Mesenchymal stem cell (in vitro differentiated cells and primary cell): ENCODE measurements at regions not wholly inside any gene's neighbourhood (a gene's known extent, or its start where the extent isn't known, plus 50 kb on each side); places are given as distances from the start of the nearest gene placed in this dataset.

Experiments
- DNase-seq: peaks from one replicate; pipeline ENCODE4 v3.0.0-alpha.2; 2013
- H2AFZ ChIP-seq: one replicate; pipeline ENCODE4 v1.6.1; 2013; ENCODE audit warnings: low read depth, mild to moderate bottlenecking, control low read depth, inconsistent platforms, low read length, moderate library complexity
- H2AK5ac ChIP-seq: 2 replicates; pipeline ENCODE4 v1.6.1; 2013; ENCODE audit warnings: low read length, moderate library complexity, mild to moderate bottlenecking, inconsistent platforms; ENCODE audit not compliant: severe bottlenecking
- H2BK120ac ChIP-seq: one replicate; pipeline ENCODE4 v1.6.1; 2013; ENCODE audit warnings: low read depth, mild to moderate bottlenecking, inconsistent platforms, low read length, moderate library complexity
- H2BK12ac ChIP-seq, 2 experiments: one replicate each; pipeline ENCODE4 v1.6.1; 2013; ENCODE audit warnings: inconsistent platforms in 2 of 2, low read length in 2 of 2, mild to moderate bottlenecking in 2 of 2, moderate library complexity in 2 of 2, control low read depth in 1 of 2
- H2BK15ac ChIP-seq: one replicate; pipeline ENCODE4 v1.6.1; 2013; ENCODE audit warnings: mild to moderate bottlenecking, low read depth, inconsistent platforms; ENCODE audit not compliant: poor library complexity, severe bottlenecking
- H2BK5ac ChIP-seq: 2 replicates; pipeline ENCODE4 v1.6.1; 2013; ENCODE audit warnings: low read depth, mild to moderate bottlenecking, low read length, control low read depth, inconsistent platforms; ENCODE audit not compliant: poor library complexity, severe bottlenecking
- H3K14ac ChIP-seq, 2 experiments: one replicate each; pipeline ENCODE4 v1.6.1; 2013; ENCODE audit warnings: inconsistent platforms in 2 of 2, low read length in 2 of 2, control low read depth in 1 of 2, mild to moderate bottlenecking in 1 of 2, moderate library complexity in 1 of 2
- H3K18ac ChIP-seq, 2 experiments: one replicate each; pipeline ENCODE4 v1.6.1; 2013; ENCODE audit warnings: inconsistent platforms in 2 of 2, low read length in 2 of 2, control low read depth in 1 of 2, low read depth in 1 of 2, mild to moderate bottlenecking in 1 of 2
- H3K23ac ChIP-seq, 2 experiments: one replicate each; pipeline ENCODE4 v1.6.1; 2013; ENCODE audit warnings: inconsistent platforms in 2 of 2, low read length in 2 of 2, mild to moderate bottlenecking in 2 of 2, moderate library complexity in 2 of 2, control low read depth in 1 of 2
- H3K27ac ChIP-seq: 2 replicates; pipeline ENCODE4 v1.5.1; 2013; ENCODE audit warnings: mild to moderate bottlenecking, moderate library complexity, low read length, control low read depth, inconsistent platforms; ENCODE audit not compliant: poor library complexity, severe bottlenecking
- H3K27me3 ChIP-seq, 2 experiments: 2 replicates each; pipeline versions ENCODE4 v1.6.1 to v1.7.0; 2013; ENCODE audit warnings: low read length in 2 of 2, mild to moderate bottlenecking in 2 of 2, moderate library complexity in 2 of 2, control low read depth in 1 of 2, inconsistent platforms in 1 of 2; ENCODE audit not compliant: control insufficient read depth in 1 of 2, insufficient read depth in 1 of 2
- H3K36me3 ChIP-seq, 2 experiments: 2 replicates each; pipeline versions ENCODE4 v1.6.1 to v1.7.0; 2013; ENCODE audit warnings: low read length in 2 of 2, control low read depth in 1 of 2, inconsistent platforms in 1 of 2, low read depth in 1 of 2, mild to moderate bottlenecking in 1 of 2; ENCODE audit not compliant: insufficient read depth in 2 of 2, control insufficient read depth in 1 of 2
- H3K4ac ChIP-seq, 2 experiments: one replicate each; pipeline ENCODE4 v1.6.1; 2013; ENCODE audit warnings: inconsistent platforms in 2 of 2, low read length in 2 of 2, mild to moderate bottlenecking in 2 of 2, moderate library complexity in 2 of 2, control low read depth in 1 of 2, low read depth in 1 of 2
- H3K4me1 ChIP-seq: 2 replicates; pipeline ENCODE4 v1.6.1; 2013; ENCODE audit warnings: low read depth, low read length, control low read depth; ENCODE audit not compliant: control insufficient read depth, insufficient read depth
- H3K4me2 ChIP-seq: 2 replicates; pipeline ENCODE4 v1.6.1; 2013; ENCODE audit warnings: low read length, mild to moderate bottlenecking, inconsistent platforms; ENCODE audit not compliant: poor library complexity, severe bottlenecking
- H3K4me3 ChIP-seq, 2 experiments: 2 replicates each; pipeline versions ENCODE4 v1.5.1 to v1.7.0; 2013; ENCODE audit warnings: low read length in 2 of 2, mild to moderate bottlenecking in 2 of 2, control low read depth in 1 of 2, low read depth in 1 of 2; ENCODE audit not compliant: insufficient read depth in 1 of 2
- H3K79me1 ChIP-seq: replicated peaks from 2 replicates; pipeline ENCODE4 v1.6.1; 2013; ENCODE audit warnings: mild to moderate bottlenecking, control low read depth, low read length, inconsistent platforms; ENCODE audit not compliant: poor library complexity, severe bottlenecking
- H3K9ac ChIP-seq: 2 replicates; pipeline ENCODE4 v1.7.0; 2013; ENCODE audit warnings: mild to moderate bottlenecking, low read length, moderate library complexity
- H3K9me3 ChIP-seq: 2 replicates; pipeline ENCODE4 v1.7.0; 2013; ENCODE audit warnings: mild to moderate bottlenecking, low read length; ENCODE audit not compliant: control insufficient read depth
- H4K8ac ChIP-seq: one replicate; pipeline ENCODE4 v1.6.1; 2013; ENCODE audit warnings: inconsistent platforms, mild to moderate bottlenecking, low read length, moderate library complexity
- H4K91ac ChIP-seq: one replicate; pipeline ENCODE4 v1.6.1; 2013; ENCODE audit warnings: mild to moderate bottlenecking, low read length, inconsistent platforms
- WGBS: methylation state at CpG from one replicate; pipeline ENCODE4 v1.1.7; 2013; ENCODE audit warnings: mixed read lengths; 5-methylcytosine and 5-hydroxymethylcytosine counted together

- no peak overlapping the region for H3K4ac ChIP-seq
- no peak overlapping the region for H3K27ac ChIP-seq
- no peak overlapping the region for H2BK5ac ChIP-seq
- no peaks in the 10 kb centered on the region for H3K9me3 ChIP-seq
- peaks cover 0 to 4% of the 10 kb centered on the region in 2 experiments for H3K27me3 ChIP-seq
- no peak overlapping the region for H2AK5ac ChIP-seq
- H3K4me1 ChIP-seq = no peaks in the 10 kb centered on the region
- H3K23ac ChIP-seq = no peak overlapping the region
- no peak overlapping the region for H2BK15ac ChIP-seq
- no peak overlapping the region for H3K9ac ChIP-seq
- H2BK120ac ChIP-seq = no peak overlapping the region
- H3K18ac ChIP-seq = no peak overlapping the region
- 91% methylated on average over 8 of the region's 8 CpGs for WGBS
- no peaks in the 10 kb centered on the region for H3K36me3 ChIP-seq
- no peak overlapping the region for H4K8ac ChIP-seq
- H2AFZ ChIP-seq = no peak overlapping the region
- no peak overlapping the region for H3K14ac ChIP-seq
- no peak for DNase-seq
- no peak overlapping the region for H3K4me3 ChIP-seq
- H3K4me2 ChIP-seq = no peak overlapping the region
- H3K79me1 ChIP-seq = no peaks in the 10 kb centered on the region
- no peak overlapping the region for H4K91ac ChIP-seq
- H2BK12ac ChIP-seq = no peak overlapping the region
These were observed 286.1 kb upstream of the MAP3K7 start for GRCh38 chr6:90872981-90873380.

- Histone ChIP-seq H3K27ac (no peak overlapping the region), H2AK5ac (no peak overlapping the region), H2BK5ac (no peak overlapping the region), H3K4me1 (no peaks in the 10 kb centered on the region), H3K36me3 (no peaks in the 10 kb centered on the region), H3K4me3 (no peak overlapping the region), H3K23ac (no peak overlapping the region), H3K9ac (no peak overlapping the region), H3K27me3 (peaks cover 0 to 4% of the 10 kb centered on the region in 2 experiments), H3K14ac (no peak overlapping the region), H2BK120ac (no peak overlapping the region), H4K8ac (no peak overlapping the region), H3K18ac (no peak overlapping the region), H3K4ac (no peak overlapping the region), H3K9me3 (no peaks in the 10 kb centered on the region), H3K79me1 (no peaks in the 10 kb centered on the region), H2BK12ac (no peak overlapping the region), H2AFZ (no peak overlapping the region), H3K4me2 (no peak overlapping the region), H4K91ac (no peak overlapping the region), H2BK15ac (no peak overlapping the region)
- no CpG with 5 or more reads among the region's 1 CpG for WGBS
- DNase-seq = no peak
These were observed 283.7 kb upstream of the MAP3K7 start for GRCh38 chr6:90870561-90870960.

- H3K4me2 ChIP-seq = no peak overlapping the region
- no peak overlapping the region for H2BK5ac ChIP-seq
- peaks cover 0 to 3% of the 10 kb centered on the region in 2 experiments for H3K27me3 ChIP-seq
- no peaks in the 10 kb centered on the region for H3K9me3 ChIP-seq
- no peak overlapping the region for H3K23ac ChIP-seq
- H4K91ac ChIP-seq = no peak overlapping the region
- H2BK120ac ChIP-seq = no peak overlapping the region
- no peaks in the 10 kb centered on the region for H3K36me3 ChIP-seq
- no peak overlapping the region for H3K4ac ChIP-seq
- no peak overlapping the region for H3K4me3 ChIP-seq
- no peak overlapping the region for H3K27ac ChIP-seq
- no peak overlapping the region for H2BK12ac ChIP-seq
- no peaks in the 10 kb centered on the region for H3K79me1 ChIP-seq
- 89% methylated on average over 1 of the region's 2 CpGs for WGBS
- no peak overlapping the region for H3K14ac ChIP-seq
- no peak overlapping the region for H2AFZ ChIP-seq
- H4K8ac ChIP-seq = no peak overlapping the region
- no peak for DNase-seq
- no peak overlapping the region for H2AK5ac ChIP-seq
- H2BK15ac ChIP-seq = no peak overlapping the region
- no peaks in the 10 kb centered on the region for H3K4me1 ChIP-seq
- H3K9ac ChIP-seq = no peak overlapping the region
- no peak overlapping the region for H3K18ac ChIP-seq
These were observed 281.8 kb upstream of the MAP3K7 start for GRCh38 chr6:90868656-90869055.

- H3K36me3 ChIP-seq = no peaks in the 10 kb centered on the region
- no peak overlapping the region for H3K18ac ChIP-seq
- peaks cover 0 to 3% of the 10 kb centered on the region in 2 experiments for H3K27me3 ChIP-seq
- no peak overlapping the region for H3K4me3 ChIP-seq
- no peak overlapping the region for H2BK5ac ChIP-seq
- H3K4me1 ChIP-seq = no peaks in the 10 kb centered on the region
- no peak overlapping the region for H2BK12ac ChIP-seq
- H2AFZ ChIP-seq = no peak overlapping the region
- no peak overlapping the region for H3K27ac ChIP-seq
- no peaks in the 10 kb centered on the region for H3K9me3 ChIP-seq
- H2BK120ac ChIP-seq = no peak overlapping the region
- H3K14ac ChIP-seq = no peak overlapping the region
- no CpG with 5 or more reads among the region's 1 CpG for WGBS
- H2BK15ac ChIP-seq = no peak overlapping the region
- no peak overlapping the region for H2AK5ac ChIP-seq
- no peak overlapping the region for H3K4ac ChIP-seq
- no peak overlapping the region for H4K91ac ChIP-seq
- no peak for DNase-seq
- H4K8ac ChIP-seq = no peak overlapping the region
- H3K4me2 ChIP-seq = no peak overlapping the region
- no peak overlapping the region for H3K9ac ChIP-seq
- H3K23ac ChIP-seq = no peak overlapping the region
- H3K79me1 ChIP-seq = no peaks in the 10 kb centered on the region
These were observed 281.4 kb upstream of the MAP3K7 start for GRCh38 chr6:90868256-90868655.
